NCI-H146 treated with DMSO at 0.1 percent for 48 hours (cell line): ENCODE measurements at regions not wholly inside any gene's neighbourhood (a gene's known extent, or its start where the extent isn't known, plus 50 kb on each side); places are given as distances from the start of the nearest gene placed in this dataset.

Experiments
- DNase-seq: peaks from one replicate; lab custom pipeline; 2025; ENCODE audit not compliant: unreplicated experiment; lab: John Stamatoyannopoulos, UW

DNA sequence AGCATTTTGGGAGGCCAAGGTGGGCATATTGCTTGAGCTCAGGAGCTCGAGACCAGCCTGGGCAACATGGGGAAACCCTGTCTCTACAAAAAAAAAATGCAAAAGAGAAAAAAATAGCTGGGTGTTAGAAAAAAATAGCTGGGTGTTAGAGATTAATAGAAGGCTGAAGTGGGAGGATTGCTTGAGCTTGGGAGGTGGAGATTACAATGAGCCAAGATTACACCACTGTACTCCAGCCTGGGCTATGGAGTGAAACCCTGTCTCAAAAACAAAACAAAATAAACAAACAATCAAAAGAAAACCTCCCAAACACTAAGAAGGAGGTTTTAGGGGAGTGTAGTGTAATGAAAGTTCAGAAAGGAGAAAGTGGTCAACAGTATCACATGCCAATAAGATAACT lies 202.1 kb downstream of the FLRT2 start:
- DNase-seq: no peak

DNA sequence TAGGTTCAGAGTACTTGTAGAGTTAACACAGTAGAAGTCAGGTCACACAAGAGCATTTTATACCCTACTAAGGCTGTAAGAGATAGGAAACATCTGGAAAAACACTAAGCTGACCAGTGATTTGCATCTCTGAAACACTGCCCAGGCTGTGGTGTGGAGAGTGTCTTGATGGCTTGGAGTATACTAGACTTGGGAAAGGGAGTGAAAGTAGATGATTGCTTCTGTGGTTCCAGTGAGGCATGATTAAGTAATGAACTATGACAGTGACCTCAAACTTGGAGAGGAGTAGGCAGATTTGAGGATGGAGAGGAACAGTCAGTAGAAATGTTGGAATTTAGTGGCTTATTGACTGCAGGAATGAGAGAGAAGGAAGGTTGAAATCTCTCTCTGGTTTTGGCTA lies 201.2 kb downstream of the FLRT2 start:
- no peak for DNase-seq

DNA sequence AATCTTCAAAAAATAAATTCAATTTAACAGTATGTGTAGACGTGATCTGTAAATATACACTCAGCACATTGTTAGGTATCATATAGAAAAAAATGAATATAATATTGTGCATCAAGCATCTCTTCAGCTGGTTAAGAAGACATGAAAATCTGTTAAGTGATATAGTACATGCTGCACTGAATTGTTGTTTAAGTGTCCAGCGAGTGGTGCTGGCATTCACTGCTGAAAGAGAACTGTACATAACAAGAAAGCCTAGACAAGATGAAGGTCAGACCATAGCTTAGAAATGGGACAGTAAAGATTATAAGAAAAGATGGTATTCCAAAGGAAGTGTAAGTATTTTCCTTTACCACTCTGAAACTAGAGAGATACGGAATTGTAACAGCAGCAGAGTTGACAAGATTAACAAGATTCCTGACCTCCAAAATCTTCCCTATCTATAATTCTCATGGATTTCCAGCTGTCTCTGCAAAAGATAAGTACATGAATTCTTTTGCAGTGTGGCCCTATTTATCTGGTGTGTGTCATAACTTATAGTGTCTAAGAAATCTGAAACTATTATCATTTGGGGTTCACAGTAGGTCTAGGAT lies 198.6 kb downstream of the FLRT2 start:
- DNase-seq: no peak

DNA sequence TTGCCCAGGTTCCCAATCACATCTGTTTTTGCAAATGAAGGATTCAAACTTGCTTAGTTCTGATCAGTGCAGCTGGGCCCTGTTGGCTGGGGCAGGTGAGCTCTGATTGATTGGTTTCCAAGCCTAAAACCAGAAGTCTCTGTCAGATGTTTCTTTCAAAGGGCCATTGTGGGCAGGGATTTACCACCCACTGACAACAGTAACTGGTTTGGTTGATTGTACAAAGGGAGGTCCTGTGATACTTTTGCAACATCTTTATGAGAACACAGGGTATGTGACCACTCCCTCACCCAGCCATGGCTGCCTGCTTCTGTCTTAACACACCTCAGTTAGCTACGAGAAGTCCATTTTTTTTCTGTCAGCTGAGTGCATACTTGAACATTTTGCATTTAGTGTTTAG lies 184.1 kb downstream of the FLRT2 start:
- no peak for DNase-seq

DNA sequence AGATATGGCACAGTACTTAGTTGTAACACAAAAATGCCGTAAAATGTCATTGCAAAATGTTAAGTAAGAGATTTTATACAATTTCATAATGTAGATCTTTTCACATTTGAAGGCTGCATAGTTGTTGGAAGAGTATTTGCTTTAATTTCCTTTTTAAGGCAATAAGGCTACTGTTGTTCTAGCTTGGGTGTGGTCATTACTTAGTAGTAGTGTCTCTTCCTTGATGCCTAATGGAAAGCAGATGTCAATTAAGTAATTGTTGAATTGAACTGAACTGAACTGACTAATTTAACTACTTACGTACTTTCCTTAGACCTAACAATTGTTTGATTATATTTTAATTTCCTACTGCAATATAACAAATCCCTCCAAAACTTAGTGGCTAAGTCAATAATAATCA lies 181.7 kb downstream of the FLRT2 start:
- DNase-seq: no peak
